Skin of body (tissue), 1 donor: ENCODE measurements at regions not wholly inside any gene's neighbourhood (a gene's known extent, or its start where the extent isn't known, plus 50 kb on each side); places are given as distances from the start of the nearest gene placed in this dataset.

ENCODE experiments used
- DNase-seq: peaks from one replicate; lab custom pipeline; 2025; lab: John Stamatoyannopoulos, UW

GRCh38 chr6:141677598-141678211 lies 455.0 kb upstream of the GJE1 start:
- no peak for DNase-seq

- DNase-seq = no peak
These were observed 456.8 kb upstream of the GJE1 start for GRCh38 chr6:141675957-141676356.

GRCh38 chr6:141669141-141669540 lies 463.6 kb upstream of the GJE1 start:
- no peak for DNase-seq

- DNase-seq = no peak
These were observed 465.0 kb upstream of the GJE1 start for GRCh38 chr6:141667580-141668309.

- no peak for DNase-seq
These were observed 466.5 kb upstream of the GJE1 start for GRCh38 chr6:141666187-141666586.

GRCh38 chr6:141664744-141665143 lies 468.0 kb upstream of the GJE1 start:
- DNase-seq = no peak

GRCh38 chr6:141659582-141659981 lies 473.1 kb upstream of the GJE1 start:
- no peak for DNase-seq

GRCh38 chr6:141658696-141659095 lies 474.0 kb upstream of the GJE1 start:
- no peak for DNase-seq

GRCh38 chr6:141657812-141658211 lies 474.9 kb upstream of the GJE1 start:
- DNase-seq = no peak

- DNase-seq = no peak
These were observed 479.1 kb upstream of the GJE1 start for GRCh38 chr6:141653590-141653989.

GRCh38 chr6:141641951-141642350 lies 490.8 kb upstream of the GJE1 start:
- no peak for DNase-seq

- no peak for DNase-seq
These were observed 491.3 kb upstream of the GJE1 start for GRCh38 chr6:141641406-141641805.

- no peak for DNase-seq
These were observed 497.1 kb upstream of the GJE1 start for GRCh38 chr6:141635621-141636020.

- DNase-seq = no peak
These were observed 498.5 kb upstream of the GJE1 start for GRCh38 chr6:141634269-141634668.

GRCh38 chr6:141624301-141624700 lies 508.4 kb upstream of the GJE1 start:
- no peak for DNase-seq

GRCh38 chr6:141618180-141618581 lies 514.5 kb upstream of the GJE1 start:
- DNase-seq = no peak

- no peak for DNase-seq
These were observed 522.0 kb upstream of the GJE1 start for GRCh38 chr6:141610741-141611140.

- DNase-seq = no peak
These were observed 524.8 kb upstream of the GJE1 start for GRCh38 chr6:141607956-141608355.

- DNase-seq = no peak
These were observed 534.2 kb upstream of the GJE1 start for GRCh38 chr6:141598487-141598886.

- no peak for DNase-seq
These were observed 537.9 kb upstream of the GJE1 start for GRCh38 chr6:141594874-141595273.

GRCh38 chr6:141593311-141593710 lies 539.4 kb upstream of the GJE1 start:
- DNase-seq = no peak

GRCh38 chr6:141587482-141588266 lies 545.1 kb upstream of the GJE1 start:
- DNase-seq = no peak
